GM18867 (cell line): ENCODE measurements at regions not wholly inside any gene's neighbourhood (a gene's known extent, or its start where the extent isn't known, plus 50 kb on each side); places are given as distances from the start of the nearest gene placed in this dataset.
"Not testable (repeated sequence)": the region's sequence is repeated elsewhere in the genome, so short reads cannot be mapped to it uniquely, and the experiment has no call there.

Source experiments
- ATAC-seq: cut with Tn5 transposase; IDR thresholded peaks from one replicate; pipeline ENCODE4 v1.9.1; 2021; ENCODE audit warnings: mild to moderate bottlenecking, moderate library complexity; ENCODE audit not compliant: unreplicated experiment

GRCh38 chr5:75848077-75848476 lies 130.8 kb upstream of the POC5 start:
- ATAC-seq, result peak; percentile 6

GRCh38 chr5:75847561-75848021 lies 130.4 kb upstream of the POC5 start:
- peak; percentile 92 for ATAC-seq

DNA sequence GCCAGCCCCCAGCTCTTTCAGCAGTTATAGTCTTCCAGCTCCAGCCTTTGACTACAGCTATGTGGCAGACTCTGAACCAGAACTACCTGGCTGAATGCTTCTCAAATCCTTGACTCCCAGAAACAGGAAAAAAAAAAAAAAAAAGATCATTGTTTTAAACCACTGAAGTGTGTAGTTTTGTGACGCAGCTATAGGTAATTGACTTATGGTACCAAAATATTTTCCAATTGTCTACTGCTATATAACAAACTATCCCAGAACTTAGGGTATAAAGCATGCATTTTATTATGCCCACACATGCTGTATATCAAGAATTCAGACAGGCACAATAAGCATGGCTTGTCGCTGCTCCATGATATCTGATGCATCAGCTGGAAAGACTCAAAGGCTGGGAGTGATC lies 127.1 kb upstream of the POC5 start:
- no peak for ATAC-seq

DNA sequence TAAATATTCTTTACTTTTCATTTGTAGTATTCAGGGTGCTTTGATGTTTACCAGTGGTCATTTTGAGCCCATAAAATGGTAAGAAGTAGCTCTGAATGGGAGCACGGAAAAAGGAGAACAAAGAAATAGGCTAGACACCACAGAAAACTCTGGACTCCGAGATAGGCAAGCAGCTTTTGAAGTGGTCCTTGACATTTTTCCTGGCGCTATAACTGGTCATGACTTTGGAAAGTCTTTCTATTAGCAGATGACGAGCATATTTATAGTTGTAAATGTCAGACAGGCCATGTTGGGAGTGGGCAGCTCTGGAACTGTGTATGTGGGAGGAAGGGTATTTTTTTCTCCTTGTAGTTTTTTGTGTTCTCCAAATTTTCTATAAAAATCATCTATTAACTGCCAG lies 126.1 kb upstream of the POC5 start:
- ATAC-seq, result no peak

GRCh38 chr5:75839547-75839946 lies 122.3 kb upstream of the POC5 start:
- ATAC-seq, result no peak

DNA sequence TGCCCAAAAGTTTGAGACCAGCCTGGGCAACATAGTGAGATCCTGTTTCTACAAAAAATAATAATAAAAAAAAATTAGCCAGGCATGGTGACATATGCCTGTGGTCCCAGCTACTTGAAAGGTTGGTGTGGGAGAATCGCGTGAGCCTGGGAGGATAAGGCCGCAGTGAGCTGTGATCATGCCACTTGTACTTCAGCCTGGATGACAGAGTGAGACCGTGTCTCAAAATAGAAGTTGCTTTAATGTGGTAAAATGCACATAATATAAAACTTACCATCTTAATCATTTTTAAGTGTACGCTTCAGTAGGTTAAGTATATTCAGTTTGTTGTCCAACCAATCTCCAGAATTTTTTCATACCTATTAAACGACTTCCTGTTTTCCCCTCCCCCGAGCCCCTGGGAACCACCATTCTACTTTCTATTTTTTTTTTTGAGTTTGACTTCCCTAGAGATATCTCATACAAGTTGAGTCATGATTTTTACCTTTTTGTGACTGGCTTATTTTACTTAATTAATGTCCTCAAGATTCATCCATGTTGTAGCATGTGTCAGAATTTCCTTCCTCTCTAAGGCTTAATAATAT lies 120.1 kb upstream of the POC5 start:
- no peak for ATAC-seq

DNA sequence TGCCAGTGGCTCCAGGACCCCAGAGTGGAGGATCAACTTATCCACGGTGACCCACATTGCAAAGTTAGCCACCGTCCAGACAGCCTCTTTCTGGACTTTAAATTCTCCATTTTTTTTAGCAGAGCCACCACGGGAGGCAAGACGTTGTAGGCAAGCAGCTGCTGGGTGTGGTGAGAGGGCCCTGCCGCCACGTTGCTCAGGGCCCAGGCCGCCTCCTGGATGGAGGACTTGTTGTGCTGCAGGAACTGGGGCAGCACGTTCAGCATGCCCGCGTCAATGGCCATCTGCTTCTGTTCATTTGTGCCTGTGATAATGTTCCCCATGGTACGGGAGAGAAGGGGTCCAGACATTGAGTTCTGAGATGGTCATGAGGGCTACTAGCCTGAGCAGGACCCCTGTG lies 114.3 kb upstream of the POC5 start:
- ATAC-seq, result no peak

DNA sequence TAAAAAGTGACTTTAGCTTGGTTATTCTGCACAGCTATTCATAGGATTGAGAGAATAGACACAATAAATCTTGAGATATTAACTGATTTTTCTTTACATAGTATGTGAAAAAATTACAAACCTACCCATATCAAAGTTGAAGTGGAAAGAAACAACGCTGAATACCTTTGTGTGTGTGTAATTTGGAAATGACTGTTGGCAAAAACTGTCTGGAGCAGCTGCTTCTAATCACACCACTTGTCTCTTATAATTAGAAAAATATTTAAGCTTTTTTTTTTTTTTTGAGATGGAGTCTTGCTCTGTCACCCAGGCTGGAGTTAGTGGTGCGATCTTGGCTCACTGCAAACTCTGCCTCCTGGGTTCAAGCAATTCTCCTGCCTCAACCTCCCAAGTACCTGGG lies 110.8 kb upstream of the POC5 start:
- ATAC-seq, result no peak

DNA sequence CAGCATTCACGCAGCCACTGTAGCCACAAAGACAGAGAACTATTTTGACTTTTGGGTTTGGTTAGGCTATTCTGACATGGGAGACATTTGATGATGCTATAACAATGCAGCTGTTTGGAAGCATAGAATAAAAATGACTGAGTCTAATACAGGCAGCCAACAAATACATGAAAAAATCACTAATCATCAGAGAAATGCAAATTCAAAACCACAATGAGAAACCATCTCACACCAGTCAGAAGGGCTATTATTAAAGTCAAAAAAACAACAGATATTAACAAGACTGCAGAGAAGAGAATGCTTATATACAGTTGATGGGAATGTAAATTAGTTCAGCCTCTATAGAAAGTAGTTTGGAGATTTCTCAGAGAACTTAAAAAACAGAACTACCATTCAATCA lies 107.1 kb upstream of the POC5 start:
- ATAC-seq, result peak; percentile 80

DNA sequence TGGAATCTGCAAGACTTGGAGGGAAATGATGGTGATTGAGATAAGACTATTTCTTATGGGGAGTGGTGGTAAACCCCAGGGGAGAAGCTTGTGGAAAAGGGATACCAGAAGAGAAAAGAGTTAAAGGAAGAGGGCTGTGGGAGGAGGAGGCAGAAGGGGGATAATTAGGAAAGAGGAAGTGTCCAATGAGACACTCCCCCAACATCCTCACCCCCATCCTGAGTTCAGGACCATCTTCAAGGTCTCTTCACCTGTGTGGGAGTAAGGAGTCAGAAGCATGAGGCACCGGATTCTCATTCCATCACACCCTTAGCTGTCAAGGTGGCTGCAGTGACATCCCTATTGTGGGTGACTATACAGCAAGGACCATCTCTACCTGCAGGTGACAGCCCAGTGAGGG lies 106.6 kb upstream of the POC5 start:
- ATAC-seq, result no peak

DNA sequence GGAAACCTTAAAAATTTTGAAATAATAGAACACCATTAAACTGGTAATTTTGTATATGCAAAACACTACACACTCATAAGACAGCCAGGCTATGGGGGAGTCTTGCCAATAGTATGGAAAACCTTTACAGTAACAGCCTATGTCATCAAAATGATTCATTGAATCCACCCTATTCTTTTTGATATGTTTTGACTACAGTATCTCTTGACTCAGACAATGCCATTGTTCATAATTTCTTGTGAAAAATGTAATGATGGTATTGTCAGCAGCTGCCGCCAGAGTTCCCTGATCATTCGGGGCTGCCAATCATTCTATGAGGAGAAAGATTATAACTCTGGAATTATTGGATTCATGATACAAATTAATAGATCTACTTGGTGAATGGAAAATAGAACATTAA lies 101.4 kb upstream of the POC5 start:
- ATAC-seq, result no peak

GRCh38 chr5:75799695-75800094 lies 82.5 kb upstream of the POC5 start:
- not testable (repeated sequence) for ATAC-seq

DNA sequence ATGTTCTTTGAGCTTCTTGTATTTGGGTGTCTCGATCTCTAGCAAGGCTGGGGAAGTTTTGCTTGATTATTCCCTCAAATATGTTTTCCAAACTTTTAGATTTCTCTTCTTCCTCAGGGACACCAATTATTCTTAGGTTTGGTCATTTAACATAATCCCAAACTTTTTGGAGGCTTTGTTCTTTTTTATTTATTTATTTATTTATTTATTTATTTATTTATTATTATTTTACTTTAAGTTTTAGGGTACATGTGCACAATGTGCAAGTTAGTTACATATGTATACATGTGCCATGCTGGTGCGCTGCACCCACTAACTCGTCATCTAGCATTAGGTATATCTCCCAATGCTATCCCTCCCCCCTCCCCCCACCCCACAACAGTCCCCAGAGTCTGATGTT lies 52.1 kb upstream of the POC5 start:
- ATAC-seq, result not testable (repeated sequence)
